ENCODE measurements at regions not wholly inside any gene's neighbourhood (a gene's known extent, or its start where the extent isn't known, plus 50 kb on each side); places are given as distances from the start of the nearest gene placed in this dataset.

DNA sequence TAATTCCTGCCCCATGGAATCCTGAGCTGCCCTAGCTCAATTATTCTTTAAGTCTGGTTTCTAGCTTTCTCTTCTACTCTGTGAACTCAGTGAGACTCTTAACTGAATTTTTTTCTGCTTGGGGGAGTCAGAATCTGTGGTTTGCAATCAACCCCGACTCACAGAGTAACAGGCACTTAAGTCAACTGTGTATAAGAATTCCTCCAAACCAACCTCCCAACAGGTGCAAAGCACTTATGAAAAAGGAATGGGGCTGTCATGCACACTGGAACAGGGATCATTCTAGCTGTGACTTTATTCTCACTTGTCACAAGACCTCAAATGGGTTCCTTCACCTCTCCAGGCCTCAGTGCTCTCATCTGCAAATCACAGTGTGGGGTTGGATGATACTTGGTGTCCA lies 60.3 kb upstream of the SYT6 start:
- ChIA-PET RAD21 (ENCODE audit: low non-redundant PET in 1 of 2, low total read pairs in 2 of 2, uncharacterized antibody in 2 of 2, unreplicated experiment in 2 of 2) (no interaction called here), POLR2A (no interaction called here), CTCF (interaction anchor here (1.1 kb wide), 1 partner anchor 235 kb away, joined by 3 read pairs; no protein-coding TSS in a partner anchor)
- no peak for DNase-seq (ENCODE audit: low read depth, low spot score)
- TF ChIP-seq, protein P1, sequence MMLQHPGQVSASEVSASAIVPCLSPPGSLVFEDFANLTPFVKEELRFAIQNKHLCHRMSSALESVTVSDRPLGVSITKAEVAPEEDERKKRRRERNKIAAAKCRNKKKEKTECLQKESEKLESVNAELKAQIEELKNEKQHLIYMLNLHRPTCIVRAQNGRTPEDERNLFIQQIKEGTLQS (IDR thresholded peaks at IDR 0.05), result no peak
- TF ChIP-seq, protein P2, sequence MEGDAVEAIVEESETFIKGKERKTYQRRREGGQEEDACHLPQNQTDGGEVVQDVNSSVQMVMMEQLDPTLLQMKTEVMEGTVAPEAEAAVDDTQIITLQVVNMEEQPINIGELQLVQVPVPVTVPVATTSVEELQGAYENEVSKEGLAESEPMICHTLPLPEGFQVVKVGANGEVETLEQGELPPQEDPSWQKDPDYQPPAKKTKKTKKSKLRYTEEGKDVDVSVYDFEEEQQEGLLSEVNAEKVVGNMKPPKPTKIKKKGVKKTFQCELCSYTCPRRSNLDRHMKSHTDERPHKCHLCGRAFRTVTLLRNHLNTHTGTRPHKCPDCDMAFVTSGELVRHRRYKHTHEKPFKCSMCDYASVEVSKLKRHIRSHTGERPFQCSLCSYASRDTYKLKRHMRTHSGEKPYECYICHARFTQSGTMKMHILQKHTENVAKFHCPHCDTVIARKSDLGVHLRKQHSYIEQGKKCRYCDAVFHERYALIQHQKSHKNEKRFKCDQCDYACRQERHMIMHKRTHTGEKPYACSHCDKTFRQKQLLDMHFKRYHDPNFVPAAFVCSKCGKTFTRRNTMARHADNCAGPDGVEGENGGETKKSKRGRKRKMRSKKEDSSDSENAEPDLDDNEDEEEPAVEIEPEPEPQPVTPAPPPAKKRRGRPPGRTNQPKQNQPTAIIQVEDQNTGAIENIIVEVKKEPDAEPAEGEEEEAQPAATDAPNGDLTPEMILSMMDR (IDR thresholded peaks at IDR 0.05 in 2 of 3, conservative IDR thresholded peaks at IDR 0.05 in 1 of 3; ENCODE audit: borderline replicate concordance in 1 of 3, insufficient read depth in 1 of 3, low read depth in 2 of 3, low read length in 2 of 3), result no peak
- TF ChIP-seq FOSL1 (IDR thresholded peaks at IDR 0.05; ENCODE audit: low read depth) (no peak), YY1 (IDR thresholded peaks at IDR 0.05; ENCODE audit: extremely low read depth, insufficient replicate concordance, low read depth, low read length) (no peak), POLR2AphosphoS5 (IDR thresholded peaks at IDR 0.05; ENCODE audit: low read depth, low read length) (no peak)
- TF ChIP-seq, protein P3, sequence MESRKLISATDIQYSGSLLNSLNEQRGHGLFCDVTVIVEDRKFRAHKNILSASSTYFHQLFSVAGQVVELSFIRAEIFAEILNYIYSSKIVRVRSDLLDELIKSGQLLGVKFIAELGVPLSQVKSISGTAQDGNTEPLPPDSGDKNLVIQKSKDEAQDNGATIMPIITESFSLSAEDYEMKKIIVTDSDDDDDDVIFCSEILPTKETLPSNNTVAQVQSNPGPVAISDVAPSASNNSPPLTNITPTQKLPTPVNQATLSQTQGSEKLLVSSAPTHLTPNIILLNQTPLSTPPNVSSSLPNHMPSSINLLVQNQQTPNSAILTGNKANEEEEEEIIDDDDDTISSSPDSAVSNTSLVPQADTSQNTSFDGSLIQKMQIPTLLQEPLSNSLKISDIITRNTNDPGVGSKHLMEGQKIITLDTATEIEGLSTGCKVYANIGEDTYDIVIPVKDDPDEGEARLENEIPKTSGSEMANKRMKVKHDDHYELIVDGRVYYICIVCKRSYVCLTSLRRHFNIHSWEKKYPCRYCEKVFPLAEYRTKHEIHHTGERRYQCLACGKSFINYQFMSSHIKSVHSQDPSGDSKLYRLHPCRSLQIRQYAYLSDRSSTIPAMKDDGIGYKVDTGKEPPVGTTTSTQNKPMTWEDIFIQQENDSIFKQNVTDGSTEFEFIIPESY (IDR thresholded peaks at IDR 0.05; ENCODE audit: extremely low read depth, insufficient replicate concordance, low read length), result no peak
- H3K9me3 ChIP-seq (ENCODE audit: control insufficient read depth in 1 of 2, insufficient read depth in 1 of 2, low read depth in 1 of 2, low read length in 2 of 2), result no peaks in the 10 kb centered on the region
- BruUV-seq (replicated peaks), result no TSS peak
- no peak overlapping the region for H2AFZ ChIP-seq (ENCODE audit: low read depth, low read length, poor library complexity, severe bottlenecking)
- H3K27ac ChIP-seq (ENCODE audit: low read depth, low read length), result no peak overlapping the region
- no peaks in the 10 kb centered on the region for H3K9me2 ChIP-seq (ENCODE audit: insufficient read depth)
- H3K4me1 ChIP-seq (ENCODE audit: control insufficient read depth in 1 of 2, insufficient read depth in 2 of 2, low read length in 2 of 2), result no peaks in the 10 kb centered on the region
- no peak overlapping the region for H3K9ac ChIP-seq (ENCODE audit: low read length)
- H3K4me2 ChIP-seq (ENCODE audit: low read length), result no peak overlapping the region
- no peaks in the 10 kb centered on the region for H3K36me3 ChIP-seq (ENCODE audit: control insufficient read depth in 1 of 2, insufficient read depth in 2 of 2, low read length in 2 of 2)
- intact Hi-C loops (cut with micrococcal nuclease), result no loop called here
- H3K79me2 ChIP-seq (ENCODE audit: insufficient read depth, low read length), result no peaks in the 10 kb centered on the region
- H3K27me3 ChIP-seq (ENCODE audit: insufficient read depth, low read length), result peaks cover 77% of the 10 kb centered on the region
- no peak for ATAC-seq
- no peak overlapping the region for H3K4me3 ChIP-seq (replicated peaks in 1 of 2; ENCODE audit: low read depth in 1 of 2, low read length in 2 of 2)
- no peaks in the 10 kb centered on the region for H4K20me1 ChIP-seq (ENCODE audit: insufficient read depth)
